Activated CD8-positive, alpha-beta T cell treated with anti-CD3 and anti-CD28 coated beads for 36 hours (primary cell): ENCODE measurements at regions not wholly inside any gene's neighbourhood (a gene's known extent, or its start where the extent isn't known, plus 50 kb on each side); places are given as distances from the start of the nearest gene placed in this dataset.

Experiments used
- ATAC-seq: fragments of 200-7000 bp; cut with Tn5 transposase; one replicate; pipeline ENCODE4 v1.10.0; 2021; ENCODE audit warnings: mild to moderate bottlenecking, moderate library complexity
- CTCF ChIA-PET: fragments of 350-600 bp; sonication (Branson Sonifier 250); formaldehyde crosslinking; loops from one replicate; lab custom pipeline; 2021; ENCODE audit warnings: antibody characterized with exemption; lab: Charles Lee
- POLR2A ChIA-PET: fragments of 350-600 bp; sonication (Branson Sonifier 250); formaldehyde crosslinking; loops from one replicate; lab custom pipeline; 2021; ENCODE audit warnings: antibody characterized with exemption; lab: Charles Lee
- DNase-seq: peaks from one replicate; pipeline ENCODE4 v3.0.0-alpha.2; 2020
- H3K27ac Mint-ChIP-seq: one replicate; pipeline ENCODE4 v1.8.0; 2021; ENCODE audit warnings: mild to moderate bottlenecking, mixed read lengths
- H3K27me3 Mint-ChIP-seq: one replicate; pipeline ENCODE4 v1.8.0; 2021; ENCODE audit warnings: mixed read lengths
- H3K36me3 Mint-ChIP-seq: one replicate; pipeline ENCODE4 v1.8.0; 2021; ENCODE audit warnings: low read depth, mixed read lengths
- H3K4me1 Mint-ChIP-seq: one replicate; pipeline ENCODE4 v1.8.0; 2021; ENCODE audit warnings: low read depth, mixed read lengths
- H3K4me3 Mint-ChIP-seq: one replicate; pipeline ENCODE4 v1.8.0; 2021; ENCODE audit warnings: mild to moderate bottlenecking, moderate library complexity, mixed read lengths
- H3K9me3 Mint-ChIP-seq: one replicate; pipeline ENCODE4 v1.8.0; 2021; ENCODE audit warnings: mixed read lengths
- intact Hi-C: fragments of 100-400 bp; cut with micrococcal nuclease; formaldehyde crosslinking; loops from one replicate; pipeline ENCODE4 v1.10.0; 2022
- TF ChIP-seq, protein P1 (sequence below): fragments of 200-600 bp; IDR thresholded peaks from one replicate; pipeline ENCODE4 v1.8.0; 2022; ENCODE audit warnings: antibody characterized with exemption, mild to moderate bottlenecking

GRCh38 chr5:89694026-89694550, 715.5 kb downstream of the CETN3 start:
- TF ChIP-seq, protein P1, sequence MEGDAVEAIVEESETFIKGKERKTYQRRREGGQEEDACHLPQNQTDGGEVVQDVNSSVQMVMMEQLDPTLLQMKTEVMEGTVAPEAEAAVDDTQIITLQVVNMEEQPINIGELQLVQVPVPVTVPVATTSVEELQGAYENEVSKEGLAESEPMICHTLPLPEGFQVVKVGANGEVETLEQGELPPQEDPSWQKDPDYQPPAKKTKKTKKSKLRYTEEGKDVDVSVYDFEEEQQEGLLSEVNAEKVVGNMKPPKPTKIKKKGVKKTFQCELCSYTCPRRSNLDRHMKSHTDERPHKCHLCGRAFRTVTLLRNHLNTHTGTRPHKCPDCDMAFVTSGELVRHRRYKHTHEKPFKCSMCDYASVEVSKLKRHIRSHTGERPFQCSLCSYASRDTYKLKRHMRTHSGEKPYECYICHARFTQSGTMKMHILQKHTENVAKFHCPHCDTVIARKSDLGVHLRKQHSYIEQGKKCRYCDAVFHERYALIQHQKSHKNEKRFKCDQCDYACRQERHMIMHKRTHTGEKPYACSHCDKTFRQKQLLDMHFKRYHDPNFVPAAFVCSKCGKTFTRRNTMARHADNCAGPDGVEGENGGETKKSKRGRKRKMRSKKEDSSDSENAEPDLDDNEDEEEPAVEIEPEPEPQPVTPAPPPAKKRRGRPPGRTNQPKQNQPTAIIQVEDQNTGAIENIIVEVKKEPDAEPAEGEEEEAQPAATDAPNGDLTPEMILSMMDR: no peak

DNA sequence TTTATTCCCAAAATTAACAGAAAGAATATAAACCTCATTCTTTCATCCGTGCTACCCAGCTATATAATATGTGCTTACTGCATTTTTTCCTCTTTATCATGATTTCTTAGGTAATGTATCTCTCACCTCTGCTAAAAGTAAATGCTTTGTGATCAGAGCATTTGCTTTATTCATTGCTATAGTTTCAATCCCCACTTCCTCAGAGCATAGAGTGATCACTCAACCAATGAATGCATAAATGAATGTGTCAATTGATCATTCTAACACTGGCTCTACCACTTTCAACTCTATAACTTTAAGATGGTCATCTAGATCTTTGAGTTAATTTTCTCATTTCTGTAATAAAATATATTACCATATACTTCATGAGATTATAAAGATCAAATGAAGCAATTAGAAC, 719.2 kb downstream of the CETN3 start:
- Mint-ChIP-seq H3K36me3 (no peaks in the 10 kb centered on the region), H3K4me3 (no peak overlapping the region), H3K27ac (no peak overlapping the region), H3K9me3 (no peaks in the 10 kb centered on the region), H3K4me1 (no peaks in the 10 kb centered on the region), H3K27me3 (no peaks in the 10 kb centered on the region)
- intact Hi-C loops: no loop called here
- CTCF ChIA-PET: no interaction called here
- TF ChIP-seq, protein P1: no peak
- ATAC-seq (no peak), DNase-seq (no peak)
- POLR2A ChIA-PET: no interaction called here

More at GRCh38 chr5:89694026-89694550, 715.5 kb downstream of the CETN3 start:
- DNase-seq: no peak
- Mint-ChIP-seq H3K27me3 (no peaks in the 10 kb centered on the region), H3K9me3 (no peaks in the 10 kb centered on the region), H3K4me3 (no peak overlapping the region), H3K36me3 (no peaks in the 10 kb centered on the region), H3K4me1 (no peaks in the 10 kb centered on the region), H3K27ac (no peak overlapping the region)
- no peak for ATAC-seq
- POLR2A ChIA-PET: no interaction called here
- intact Hi-C loops: no loop called here
- CTCF ChIA-PET: no interaction called here

DNA sequence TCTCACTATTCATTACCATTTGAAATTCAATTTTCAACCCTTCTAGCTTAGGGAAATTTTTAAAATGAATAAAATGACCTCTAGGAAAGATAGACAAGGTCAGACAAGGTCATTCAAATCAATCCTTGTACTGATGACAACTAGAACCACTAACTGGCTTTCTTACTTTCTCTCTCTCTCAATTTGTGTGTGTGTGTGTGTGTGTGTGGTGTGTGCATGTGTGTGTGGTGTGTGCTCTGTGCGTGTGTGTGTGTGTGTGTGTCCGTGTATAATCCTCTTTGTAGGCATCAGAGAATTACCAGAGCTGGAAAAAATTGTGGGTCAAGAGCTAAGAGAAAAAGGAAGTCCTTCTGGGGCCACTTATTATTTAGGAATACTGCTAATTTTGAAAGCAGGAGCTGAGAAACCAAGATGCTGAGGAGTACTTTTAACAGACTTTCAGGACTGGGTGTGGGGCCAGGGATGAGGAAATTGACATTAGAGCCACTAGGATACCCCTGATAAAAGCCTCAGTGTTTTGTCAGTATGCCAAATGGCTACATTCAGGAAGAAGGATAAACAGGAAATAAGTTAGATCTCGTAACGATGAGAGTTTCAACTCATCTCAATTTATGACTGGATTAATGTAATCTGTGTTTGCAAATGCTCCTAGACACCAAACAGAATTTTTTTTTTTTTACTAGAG, 723.3 kb downstream of the CETN3 start:
- ATAC-seq (no peak), DNase-seq (no peak)
- H3K9me3 Mint-ChIP-seq: peaks cover 3% of the 10 kb centered on the region
- POLR2A ChIA-PET: no interaction called here
- no peaks in the 10 kb centered on the region for H3K4me1 Mint-ChIP-seq
- H3K27ac Mint-ChIP-seq: no peak overlapping the region
- H3K36me3 Mint-ChIP-seq: no peaks in the 10 kb centered on the region
- H3K4me3 Mint-ChIP-seq: no peak overlapping the region
- no peaks in the 10 kb centered on the region for H3K27me3 Mint-ChIP-seq
- intact Hi-C loops: no loop called here
- CTCF ChIA-PET: no interaction called here
- TF ChIP-seq, protein P1: no peak

DNA sequence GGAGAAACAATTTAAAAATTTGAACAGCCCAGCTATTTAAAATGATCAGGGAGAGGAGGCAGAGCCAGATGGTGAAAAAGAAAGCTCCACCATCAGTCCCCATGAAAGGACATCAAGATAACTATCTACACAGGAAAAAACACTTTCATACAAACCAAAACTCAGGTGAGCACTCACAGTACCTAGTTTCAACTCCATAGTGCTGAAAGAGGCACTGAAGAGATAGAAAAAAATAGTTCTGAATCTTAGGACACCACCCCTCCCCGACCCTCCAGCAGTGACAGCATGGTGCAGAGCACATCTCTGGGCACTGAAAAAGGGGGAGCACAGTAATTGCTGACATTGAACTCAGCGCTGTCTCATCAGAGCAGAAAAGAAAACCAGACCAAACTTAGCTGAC, 732.9 kb downstream of the CETN3 start:
- ChIA-PET POLR2A (no interaction called here), CTCF (no interaction called here)
- intact Hi-C loops: no loop called here
- peaks cover 4% of the 10 kb centered on the region for H3K9me3 Mint-ChIP-seq
- no peak overlapping the region for H3K4me3 Mint-ChIP-seq
- no peak for DNase-seq
- no peak overlapping the region for H3K27ac Mint-ChIP-seq
- H3K27me3 Mint-ChIP-seq: no peaks in the 10 kb centered on the region
- H3K36me3 Mint-ChIP-seq: no peaks in the 10 kb centered on the region
- TF ChIP-seq, protein P1: no peak
- H3K4me1 Mint-ChIP-seq: no peaks in the 10 kb centered on the region
- ATAC-seq: no peak

DNA sequence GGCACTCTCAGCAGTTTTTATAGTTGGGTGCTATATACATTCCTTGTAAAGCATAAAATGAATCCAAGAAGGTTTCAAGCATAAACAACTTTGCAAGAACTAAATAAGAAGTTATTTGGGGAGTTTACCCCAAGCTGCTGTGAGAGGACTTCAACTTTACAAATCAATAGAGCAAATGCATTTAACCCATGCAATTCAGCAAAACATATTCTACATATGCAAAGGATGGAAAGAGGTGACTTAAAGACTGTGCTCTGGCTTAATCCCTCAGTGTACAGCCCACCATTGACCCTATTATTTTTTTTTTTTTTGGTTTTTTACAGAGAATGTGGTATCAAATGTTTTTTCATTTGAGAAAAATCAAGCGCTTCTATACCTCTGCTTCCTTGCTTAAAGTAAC, 736.5 kb downstream of the CETN3 start:
- H3K27ac Mint-ChIP-seq: no peak overlapping the region
- ChIA-PET POLR2A (no interaction called here), CTCF (no interaction called here)
- no peaks in the 10 kb centered on the region for H3K27me3 Mint-ChIP-seq
- no peak overlapping the region for H3K4me3 Mint-ChIP-seq
- H3K9me3 Mint-ChIP-seq: no peaks in the 10 kb centered on the region
- DNase-seq: no peak
- no peaks in the 10 kb centered on the region for H3K36me3 Mint-ChIP-seq
- no peaks in the 10 kb centered on the region for H3K4me1 Mint-ChIP-seq
- intact Hi-C loops: no loop called here
- ATAC-seq: no peak
- TF ChIP-seq, protein P1: no peak
